B cell (primary cell): ENCODE measurements at regions not wholly inside any gene's neighbourhood (a gene's known extent, or its start where the extent isn't known, plus 50 kb on each side); places are given as distances from the start of the nearest gene placed in this dataset.

Experiments
- ATAC-seq: fragments of 200-7000 bp; cut with Tn5 transposase; one replicate; pipeline ENCODE4 v1.10.0; 2021; ENCODE audit warnings: low read depth, mild to moderate bottlenecking, moderate number of reproducible peaks, moderate library complexity
- CTCF ChIA-PET: fragments of 350-600 bp; sonication (Branson Sonifier 250); formaldehyde crosslinking; loops from one replicate; lab custom pipeline; 2021; ENCODE audit warnings: antibody characterized with exemption, inconsistent platforms; lab: Charles Lee
- POLR2A ChIA-PET: fragments of 350-600 bp; sonication (Branson Sonifier 250); formaldehyde crosslinking; loops from one replicate; lab custom pipeline; 2021; ENCODE audit warnings: antibody characterized with exemption; lab: Charles Lee
- DNase-seq: peaks from one replicate; pipeline ENCODE4 v3.0.0; 2013
- H2AFZ ChIP-seq: 2 replicates; pipeline ENCODE4 v1.6.1; 2012; ENCODE audit warnings: mild to moderate bottlenecking, low read depth, low read length; ENCODE audit not compliant: insufficient read depth, poor library complexity, severe bottlenecking
- H3K27ac ChIP-seq, 2 donors: 1 replicate in 1 of 2; 2 replicates in 1 of 2; pipeline ENCODE4 v1.5.1; 2012 to 2013; ENCODE audit warnings: low read length in 2 of 2, mild to moderate bottlenecking in 2 of 2, moderate library complexity in 1 of 2
- H3K27me3 ChIP-seq, 4 experiments: fragments of 200-600 bp in 1 of 4; sonication (generic) in 1 of 4; replicated peaks in 1 of 4; 1 replicate in 2 of 4; 2 replicates in 2 of 4; pipeline versions ENCODE4 v1.6.1 to v1.7.0; 2013 to 2016; ENCODE audit warnings: low read length in 3 of 4, mild to moderate bottlenecking in 2 of 4, mixed read lengths in 1 of 4, moderate library complexity in 1 of 4; ENCODE audit not compliant: insufficient read depth in 4 of 4, control insufficient read depth in 3 of 4; ENCODE audit errors: control extremely low read depth in 1 of 4
- H3K36me3 ChIP-seq, 2 experiments: replicated peaks in 1 of 2; 1 replicate in 1 of 2; 2 replicates in 1 of 2; pipeline versions ENCODE4 v1.6.1 to v1.7.1; 2013; ENCODE audit warnings: low read length in 1 of 2; ENCODE audit not compliant: insufficient read depth in 2 of 2, control insufficient read depth in 1 of 2; ENCODE audit errors: control extremely low read depth in 1 of 2, extremely low read depth in 1 of 2
- H3K4me1 ChIP-seq, 2 donors: fragments of 200-600 bp in 1 of 2; sonication (generic) in 1 of 2; 1 replicate in 1 of 2; 2 replicates in 1 of 2; pipeline versions ENCODE4 v1.5.1 to v1.6.1; 2013 to 2017; ENCODE audit warnings: low read length in 2 of 2; ENCODE audit not compliant: control insufficient read depth in 2 of 2, insufficient read depth in 2 of 2
- H3K4me2 ChIP-seq: replicated peaks from 2 replicates; pipeline ENCODE3; 2012; ENCODE audit warnings: mild to moderate bottlenecking, low read depth, low read length; ENCODE audit not compliant: poor library complexity, severe bottlenecking
- H3K4me3 ChIP-seq, 5 experiments: fragments of 200-600 bp in 1 of 5; sonication (generic) in 1 of 5; 1 replicate in 3 of 5; 2 replicates in 2 of 5; pipeline versions ENCODE4 v1.5.1 to v1.7.0; 2011 to 2016; ENCODE audit warnings: low read length in 4 of 5, mild to moderate bottlenecking in 4 of 5, low read depth in 2 of 5, control low read depth in 1 of 5, moderate library complexity in 1 of 5; ENCODE audit not compliant: insufficient read depth in 1 of 5; ENCODE audit errors: control extremely low read depth in 1 of 5, extremely low read depth in 1 of 5
- H3K79me2 ChIP-seq: fragments of 200-600 bp; sonication (generic); one replicate; pipeline ENCODE4 v1.6.0; 2016; ENCODE audit warnings: low read length; ENCODE audit not compliant: control insufficient read depth, insufficient read depth
- H3K9ac ChIP-seq: fragments of 200-600 bp; sonication (generic); 2 replicates; pipeline ENCODE4 v1.6.1; 2017; ENCODE audit warnings: mild to moderate bottlenecking, low read length, moderate library complexity
- H3K9me3 ChIP-seq, 3 donors: one replicate each; pipeline versions ENCODE4 v1.6.1 to v1.7.1; 2013; ENCODE audit warnings: low read length in 2 of 3; ENCODE audit not compliant: control insufficient read depth in 2 of 3, insufficient read depth in 1 of 3; ENCODE audit errors: control extremely low read depth in 1 of 3
- H4K20me1 ChIP-seq: 2 replicates; pipeline ENCODE4 v1.6.0; 2012; ENCODE audit warnings: mild to moderate bottlenecking, low read length; ENCODE audit not compliant: insufficient read depth, control insufficient read depth, poor library complexity, severe bottlenecking
- H3K27ac Mint-ChIP-seq: one replicate; pipeline ENCODE4 v1.8.0; 2021; ENCODE audit warnings: mixed read lengths
- H3K27me3 Mint-ChIP-seq: one replicate; pipeline ENCODE4 v1.8.0; 2021; ENCODE audit warnings: mixed read lengths
- H3K4me1 Mint-ChIP-seq: one replicate; pipeline ENCODE4 v1.8.0; 2021; ENCODE audit warnings: mixed read lengths
- H3K4me3 Mint-ChIP-seq: one replicate; pipeline ENCODE4 v1.8.0; 2021; ENCODE audit warnings: mixed read lengths
- H3K9me3 Mint-ChIP-seq: one replicate; pipeline ENCODE4 v1.8.0; 2022; ENCODE audit warnings: mixed read lengths; ENCODE audit not compliant: insufficient read depth
- CTCF ChIP-seq: fragments of 200-600 bp; IDR thresholded peaks from one replicate; pipeline ENCODE4 v1.8.0; 2022; ENCODE audit warnings: antibody characterized with exemption, mild to moderate bottlenecking
- EZH2 ChIP-seq: IDR thresholded peaks from 2 replicates; pipeline ENCODE4 v1.6.1; 2012; ENCODE audit warnings: borderline replicate concordance, low read depth, mild to moderate bottlenecking, moderate library complexity, low read length; ENCODE audit not compliant: insufficient read depth, poor library complexity, severe bottlenecking
- WGBS: methylation state at CpG from one replicate; pipeline ENCODE4 v1.1.5; 2013; ENCODE audit warnings: missing lambda C conversion rate; ENCODE audit not compliant: insufficient coverage; 5-methylcytosine and 5-hydroxymethylcytosine counted together
- intact Hi-C: fragments of 100-400 bp; cut with micrococcal nuclease; formaldehyde crosslinking; loops from one replicate; pipeline ENCODE4 v1.10.0; 2022

- Mint-ChIP-seq H3K9me3 (no peaks in the 10 kb centered on the region), H3K4me1 (peaks cover 16% of the 10 kb centered on the region), H3K27me3 (no peaks in the 10 kb centered on the region), H3K27ac (no peak overlapping the region), H3K4me3 (no peak overlapping the region)
- Histone ChIP-seq H3K4me2 (no peak overlapping the region), H3K9me3 (no peaks in the 10 kb centered on the region), H3K79me2 (no peaks in the 10 kb centered on the region), H3K4me1 (peaks cover 18% of the 10 kb centered on the region in 2 donors), H3K36me3 (no peaks in the 10 kb centered on the region), H3K4me3 (no peak overlapping the region), H3K9ac (no peak overlapping the region), H2AFZ (no peak overlapping the region), H3K27ac (no peak overlapping the region), H4K20me1 (no peaks in the 10 kb centered on the region), H3K27me3 (no peaks in the 10 kb centered on the region)
- no peak for DNase-seq
- intact Hi-C loops = no loop called here
- ChIA-PET CTCF (interaction anchor here (1.1 to 2.3 kb wide), 2 partner anchors 13 to 15 kb away, joined by 3 to 7 read pairs; no protein-coding TSS in a partner anchor), POLR2A (no interaction called here)
- ATAC-seq = no peak
- TF ChIP-seq CTCF = no peak
- no peak for TF ChIP-seq EZH2
- WGBS = 79% methylated on average over 10 of the region's 14 CpGs
Measured at GRCh38 chr6:137357263-137357947, 136.8 kb downstream of the OLIG3 start.

- intact Hi-C loops = no loop called here
- H3K4me1 Mint-ChIP-seq = peaks cover 24% of the 10 kb centered on the region
- Histone ChIP-seq H2AFZ (no peak overlapping the region), H3K27ac (peak overlapping the region; percentile 19 to 32), H3K36me3 (no peaks in the 10 kb centered on the region), H3K9ac (no peak overlapping the region), H3K4me1 (peaks cover 24 to 25% of the 10 kb centered on the region in 2 donors), H3K9me3 (no peaks in the 10 kb centered on the region), H3K79me2 (no peaks in the 10 kb centered on the region), H4K20me1 (no peaks in the 10 kb centered on the region), H3K4me2 (peak overlapping the region; percentile 48), H3K27me3 (no peaks in the 10 kb centered on the region), H3K4me3 (no peak overlapping the region)
- ATAC-seq = no peak
- H3K9me3 Mint-ChIP-seq = no peaks in the 10 kb centered on the region
- peak overlapping the region; percentile 80 for H3K27ac Mint-ChIP-seq
- WGBS = 100% methylated on average over 4 of the region's 7 CpGs
- ChIA-PET POLR2A (no interaction called here), CTCF (interaction anchor here (1.1 to 1.4 kb wide), 4 partner anchors 9 to 63 kb away, joined by 3 to 4 read pairs (median 4); no protein-coding TSS in a partner anchor)
- no peaks in the 10 kb centered on the region for H3K27me3 Mint-ChIP-seq
- no peak for TF ChIP-seq EZH2
- no peak for TF ChIP-seq CTCF
- no peak for DNase-seq
- peak overlapping the region; percentile 65 for H3K4me3 Mint-ChIP-seq
Measured at GRCh38 chr6:137353842-137354397, 134.7 kb upstream of the IFNGR1 start.
